ENCODE measurements at regions not wholly inside any gene's neighbourhood (a gene's known extent, or its start where the extent isn't known, plus 50 kb on each side); places are given as distances from the start of the nearest gene placed in this dataset.

DNA sequence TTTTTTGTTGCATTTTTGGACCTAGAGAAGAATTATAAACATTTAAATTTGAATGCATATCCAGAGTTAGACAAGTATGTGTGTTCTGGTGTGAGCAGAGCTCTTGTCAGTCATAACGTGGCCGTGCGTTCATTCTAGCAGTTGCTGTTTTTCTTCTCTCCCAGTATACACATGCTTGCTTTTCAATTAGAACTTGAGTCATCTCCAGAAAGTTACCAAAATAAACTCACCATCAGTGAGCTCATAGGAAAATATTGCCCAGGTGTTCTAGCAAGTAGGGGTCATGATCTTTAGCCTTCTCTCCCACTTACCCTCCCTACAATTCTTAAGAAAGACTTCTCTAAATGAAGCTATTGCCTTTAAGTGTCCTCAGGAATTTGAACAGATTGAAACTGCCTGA lies 247.5 kb upstream of the TUT7 start:
- no peak for TF ChIP-seq GATA3 (IDR thresholded peaks at IDR 0.05; ENCODE audit: low read depth, low read length)
- TF ChIP-seq GATA2 (IDR thresholded peaks at IDR 0.05; ENCODE audit: low read depth, low read length) = no peak
